ENCODE measurements at regions not wholly inside any gene's neighbourhood (a gene's known extent, or its start where the extent isn't known, plus 50 kb on each side); places are given as distances from the start of the nearest gene placed in this dataset.

DNA sequence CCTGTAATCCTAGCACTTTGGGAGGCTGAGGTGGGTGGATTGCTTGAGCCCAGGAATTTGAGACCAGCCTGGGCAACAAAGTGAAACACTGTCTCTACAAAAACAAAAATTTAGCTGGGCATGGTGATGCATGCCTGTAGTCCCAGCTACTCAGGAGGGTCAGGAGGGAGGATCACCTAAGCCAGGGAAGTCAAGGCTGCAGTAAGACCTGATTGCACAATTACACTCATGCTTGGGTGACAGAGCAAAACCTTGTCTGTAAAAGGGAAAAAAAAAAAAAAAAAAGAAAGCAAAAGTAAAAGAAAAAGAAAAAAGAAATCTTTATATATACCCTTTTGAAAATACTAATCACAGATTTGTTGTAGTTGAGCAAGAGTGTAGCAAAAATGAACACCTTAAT, 801.0 kb upstream of the IGFBP7 start (continued):
- TF ChIP-seq ZNF223 (tag by site-specific recombination; IDR thresholded peaks at IDR 0.05) (no peak), EGR2 (tag by site-specific recombination; IDR thresholded peaks at IDR 0.05; ENCODE audit: low read depth) (no peak), BCL11A (tag by site-specific recombination; IDR thresholded peaks at IDR 0.05; ENCODE audit: low read depth) (no peak), ZBTB17 (tag by site-specific recombination; IDR thresholded peaks at IDR 0.05) (no peak), TRIM28 (IDR thresholded peaks at IDR 0.05; ENCODE audit: borderline replicate concordance, low read length) (no peak), ZNF837 (tag by site-specific recombination; IDR thresholded peaks at IDR 0.05) (no peak)
- TF ChIP-seq, protein P1, sequence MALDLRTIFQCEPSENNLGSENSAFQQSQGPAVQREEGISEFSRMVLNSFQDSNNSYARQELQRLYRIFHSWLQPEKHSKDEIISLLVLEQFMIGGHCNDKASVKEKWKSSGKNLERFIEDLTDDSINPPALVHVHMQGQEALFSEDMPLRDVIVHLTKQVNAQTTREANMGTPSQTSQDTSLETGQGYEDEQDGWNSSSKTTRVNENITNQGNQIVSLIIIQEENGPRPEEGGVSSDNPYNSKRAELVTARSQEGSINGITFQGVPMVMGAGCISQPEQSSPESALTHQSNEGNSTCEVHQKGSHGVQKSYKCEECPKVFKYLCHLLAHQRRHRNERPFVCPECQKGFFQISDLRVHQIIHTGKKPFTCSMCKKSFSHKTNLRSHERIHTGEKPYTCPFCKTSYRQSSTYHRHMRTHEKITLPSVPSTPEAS (tag by site-specific recombination; IDR thresholded peaks at IDR 0.05) = no peak

DNA sequence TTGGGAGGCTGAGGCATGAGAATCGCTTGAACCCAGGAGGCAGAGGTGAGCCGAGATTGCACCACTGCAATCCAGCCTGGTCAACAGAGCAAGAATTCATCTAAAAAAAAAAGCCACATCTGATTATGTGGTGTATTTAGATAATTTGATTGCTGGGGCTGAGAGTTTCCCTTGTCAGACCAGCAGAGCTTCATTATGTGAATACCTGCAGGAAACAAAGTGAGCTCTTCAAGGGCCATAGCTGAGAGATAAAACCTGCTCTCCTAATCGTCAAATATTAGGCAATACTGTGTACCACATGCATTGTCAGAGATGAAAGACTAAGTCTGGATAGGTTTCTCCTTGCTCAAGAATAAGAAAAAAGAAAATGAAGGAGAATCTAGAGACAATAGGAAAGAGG, 800.0 kb upstream of the IGFBP7 start:
- POLR2A ChIA-PET = no interaction called here
- Histone ChIP-seq H3K4me3 (ENCODE audit: low read depth, low read length) (no peak overlapping the region), H3K4me1 (ENCODE audit: control insufficient read depth, insufficient read depth, low read length) (no peaks in the 10 kb centered on the region), H3K36me3 (ENCODE audit: control insufficient read depth in 2 of 2, insufficient read depth in 1 of 2, low read length in 2 of 2) (no peaks in the 10 kb centered on the region), H3K9me3 (ENCODE audit: control insufficient read depth, insufficient read depth, low read depth, low read length) (no peaks in the 10 kb centered on the region), H3K27ac (ENCODE audit: extremely low read depth, low read depth, low read length) (no peak overlapping the region)
- TF ChIP-seq ZNF654 (tag by site-specific recombination; IDR thresholded peaks at IDR 0.05; ENCODE audit: low read depth) = no peak
- TF ChIP-seq, protein P2, sequence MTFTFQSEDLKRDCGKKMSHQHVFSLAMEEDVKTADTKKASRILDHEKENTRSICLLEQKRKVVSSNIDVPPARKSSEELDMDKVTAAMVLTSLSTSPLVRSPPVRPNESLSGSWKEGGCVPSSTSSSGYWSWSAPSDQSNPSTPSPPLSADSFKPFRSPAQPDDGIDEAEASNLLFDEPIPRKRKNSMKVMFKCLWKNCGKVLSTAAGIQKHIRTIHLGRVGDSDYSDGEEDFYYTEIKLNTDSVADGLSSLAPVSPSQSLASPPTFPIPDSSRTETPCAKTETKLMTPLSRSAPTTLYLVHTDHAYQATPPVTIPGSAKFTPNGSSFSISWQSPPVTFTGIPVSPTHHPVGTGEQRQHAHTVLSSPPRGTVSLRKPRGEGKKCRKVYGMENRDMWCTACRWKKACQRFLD (tag by site-specific recombination; IDR thresholded peaks at IDR 0.05) = no peak
- CTCF ChIA-PET = no interaction called here

DNA sequence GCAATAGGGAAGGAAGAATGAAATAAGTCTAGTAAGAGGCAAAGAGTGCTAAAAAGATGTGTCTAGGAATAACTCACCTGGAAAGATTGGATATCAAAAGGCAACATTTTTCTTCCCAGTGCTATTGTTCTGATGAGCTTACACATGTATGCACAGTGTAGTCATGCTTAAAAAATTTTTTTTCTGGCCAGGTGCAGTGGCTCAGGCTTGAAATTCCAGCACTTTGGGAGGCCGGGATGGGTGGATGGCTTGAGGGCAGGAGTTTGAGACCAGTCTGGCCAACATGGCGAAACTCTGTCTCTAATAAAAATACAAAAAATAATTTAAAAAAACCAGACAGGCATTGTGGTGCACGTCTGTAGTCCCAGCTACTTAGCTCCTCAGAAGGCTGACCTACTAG, 795.8 kb upstream of the IGFBP7 start:
- Histone ChIP-seq H3K9me3 (ENCODE audit: control insufficient read depth, insufficient read depth, low read depth, low read length) (no peaks in the 10 kb centered on the region), H3K27ac (ENCODE audit: extremely low read depth, low read depth, low read length) (no peak overlapping the region), H3K4me1 (ENCODE audit: control insufficient read depth, insufficient read depth, low read length) (no peaks in the 10 kb centered on the region), H3K36me3 (ENCODE audit: control insufficient read depth in 2 of 2, insufficient read depth in 1 of 2, low read length in 2 of 2) (no peaks in the 10 kb centered on the region), H3K4me3 (ENCODE audit: low read depth, low read length) (no peak overlapping the region)
- CTCF ChIA-PET = no interaction called here
- POLR2A ChIA-PET = no interaction called here
- TF ChIP-seq ZNF623 (tag by site-specific recombination; IDR thresholded peaks at IDR 0.05) (no peak), ZNF146 (tag by site-specific recombination; IDR thresholded peaks at IDR 0.05) (no peak), ZNF501 (tag by site-specific recombination; IDR thresholded peaks at IDR 0.05) (no peak), ZEB2 (tag by site-specific recombination; IDR thresholded peaks at IDR 0.05) (no peak), ZNF24 (tag by site-specific recombination; IDR thresholded peaks at IDR 0.05) (no peak), ZNF266 (tag by site-specific recombination; IDR thresholded peaks at IDR 0.05; ENCODE audit: low read depth) (no peak), GLI2 (tag by site-specific recombination; IDR thresholded peaks at IDR 0.05; ENCODE audit: borderline replicate concordance, low read depth) (no peak), ZNF701 (tag by site-specific recombination; IDR thresholded peaks at IDR 0.05) (no peak), ZNF660 (tag by site-specific recombination; IDR thresholded peaks at IDR 0.05) (no peak), ZNF324 (tag by site-specific recombination; IDR thresholded peaks at IDR 0.05) (no peak), ZNF548 (tag by site-specific recombination; IDR thresholded peaks at IDR 0.05) (no peak), ZNF707 (tag by site-specific recombination; IDR thresholded peaks at IDR 0.05) (no peak), ZNF658 (tag by site-specific recombination; IDR thresholded peaks at IDR 0.05) (no peak), ZNF121 (tag by site-specific recombination; IDR thresholded peaks at IDR 0.05) (no peak), KLF8 (tag by site-specific recombination; IDR thresholded peaks at IDR 0.05) (no peak), ZNF394 (tag by site-specific recombination; IDR thresholded peaks at IDR 0.05; ENCODE audit: borderline replicate concordance) (no peak)
- TF ChIP-seq, protein P3, sequence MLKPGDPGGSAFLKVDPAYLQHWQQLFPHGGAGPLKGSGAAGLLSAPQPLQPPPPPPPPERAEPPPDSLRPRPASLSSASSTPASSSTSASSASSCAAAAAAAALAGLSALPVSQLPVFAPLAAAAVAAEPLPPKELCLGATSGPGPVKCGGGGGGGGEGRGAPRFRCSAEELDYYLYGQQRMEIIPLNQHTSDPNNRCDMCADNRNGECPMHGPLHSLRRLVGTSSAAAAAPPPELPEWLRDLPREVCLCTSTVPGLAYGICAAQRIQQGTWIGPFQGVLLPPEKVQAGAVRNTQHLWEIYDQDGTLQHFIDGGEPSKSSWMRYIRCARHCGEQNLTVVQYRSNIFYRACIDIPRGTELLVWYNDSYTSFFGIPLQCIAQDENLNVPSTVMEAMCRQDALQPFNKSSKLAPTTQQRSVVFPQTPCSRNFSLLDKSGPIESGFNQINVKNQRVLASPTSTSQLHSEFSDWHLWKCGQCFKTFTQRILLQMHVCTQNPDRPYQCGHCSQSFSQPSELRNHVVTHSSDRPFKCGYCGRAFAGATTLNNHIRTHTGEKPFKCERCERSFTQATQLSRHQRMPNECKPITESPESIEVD (tag by site-specific recombination; IDR thresholded peaks at IDR 0.05) = no peak
- TF ChIP-seq, protein P4, sequence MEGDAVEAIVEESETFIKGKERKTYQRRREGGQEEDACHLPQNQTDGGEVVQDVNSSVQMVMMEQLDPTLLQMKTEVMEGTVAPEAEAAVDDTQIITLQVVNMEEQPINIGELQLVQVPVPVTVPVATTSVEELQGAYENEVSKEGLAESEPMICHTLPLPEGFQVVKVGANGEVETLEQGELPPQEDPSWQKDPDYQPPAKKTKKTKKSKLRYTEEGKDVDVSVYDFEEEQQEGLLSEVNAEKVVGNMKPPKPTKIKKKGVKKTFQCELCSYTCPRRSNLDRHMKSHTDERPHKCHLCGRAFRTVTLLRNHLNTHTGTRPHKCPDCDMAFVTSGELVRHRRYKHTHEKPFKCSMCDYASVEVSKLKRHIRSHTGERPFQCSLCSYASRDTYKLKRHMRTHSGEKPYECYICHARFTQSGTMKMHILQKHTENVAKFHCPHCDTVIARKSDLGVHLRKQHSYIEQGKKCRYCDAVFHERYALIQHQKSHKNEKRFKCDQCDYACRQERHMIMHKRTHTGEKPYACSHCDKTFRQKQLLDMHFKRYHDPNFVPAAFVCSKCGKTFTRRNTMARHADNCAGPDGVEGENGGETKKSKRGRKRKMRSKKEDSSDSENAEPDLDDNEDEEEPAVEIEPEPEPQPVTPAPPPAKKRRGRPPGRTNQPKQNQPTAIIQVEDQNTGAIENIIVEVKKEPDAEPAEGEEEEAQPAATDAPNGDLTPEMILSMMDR (tag by site-specific recombination; IDR thresholded peaks at IDR 0.05) = no peak
- TF ChIP-seq, protein P5, sequence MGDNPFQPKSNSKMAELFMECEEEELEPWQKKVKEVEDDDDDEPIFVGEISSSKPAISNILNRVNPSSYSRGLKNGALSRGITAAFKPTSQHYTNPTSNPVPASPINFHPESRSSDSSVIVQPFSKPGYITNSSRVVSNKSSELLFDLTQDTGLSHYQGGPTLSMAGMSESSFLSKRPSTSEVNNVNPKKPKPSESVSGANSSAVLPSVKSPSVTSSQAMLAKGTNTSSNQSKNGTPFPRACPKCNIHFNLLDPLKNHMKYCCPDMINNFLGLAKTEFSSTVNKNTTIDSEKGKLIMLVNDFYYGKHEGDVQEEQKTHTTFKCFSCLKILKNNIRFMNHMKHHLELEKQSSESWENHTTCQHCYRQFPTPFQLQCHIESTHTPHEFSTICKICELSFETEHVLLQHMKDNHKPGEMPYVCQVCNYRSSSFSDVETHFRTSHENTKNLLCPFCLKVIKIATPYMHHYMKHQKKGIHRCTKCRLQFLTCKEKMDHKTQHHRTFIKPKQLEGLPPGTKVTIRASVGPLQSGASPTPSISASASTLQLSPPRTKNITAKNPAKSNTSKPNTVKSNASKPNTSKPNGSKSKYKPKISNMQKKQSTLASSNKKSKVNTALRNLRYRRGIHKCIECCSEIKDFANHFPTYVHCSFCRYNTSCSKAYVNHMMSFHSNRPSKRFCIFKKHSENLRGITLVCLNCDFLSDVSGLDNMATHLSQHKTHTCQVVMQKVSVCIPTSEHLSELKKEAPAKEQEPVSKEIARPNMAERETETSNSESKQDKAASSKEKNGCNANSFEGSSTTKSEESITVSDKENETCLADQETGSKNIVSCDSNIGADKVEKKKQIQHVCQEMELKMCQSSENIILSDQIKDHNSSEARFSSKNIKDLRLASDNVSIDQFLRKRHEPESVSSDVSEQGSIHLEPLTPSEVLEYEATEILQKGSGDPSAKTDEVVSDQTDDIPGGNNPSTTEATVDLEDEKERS (tag by site-specific recombination; IDR thresholded peaks at IDR 0.05) = no peak
